Left ventricle myocardium inferior (tissue), 1 donor: ENCODE measurements at regions not wholly inside any gene's neighbourhood (a gene's known extent, or its start where the extent isn't known, plus 50 kb on each side); places are given as distances from the start of the nearest gene placed in this dataset.

Source experiments
- DNase-seq: peaks from one replicate; pipeline ENCODE4 v3.0.0-alpha.2; 2020
- H3K27ac ChIP-seq: fragments of 200-600 bp; replicated peaks from 2 replicates; pipeline ENCODE4 v1.8.0; 2021
- H3K27me3 ChIP-seq: fragments of 200-600 bp; 2 replicates; pipeline ENCODE4 v1.8.0; 2021; ENCODE audit warnings: low read depth
- H3K36me3 ChIP-seq: fragments of 200-600 bp; 2 replicates; pipeline ENCODE4 v1.8.0; 2021
- H3K4me1 ChIP-seq: fragments of 200-600 bp; 2 replicates; pipeline ENCODE4 v1.8.0; 2021
- H3K4me3 ChIP-seq: fragments of 200-600 bp; 2 replicates; pipeline ENCODE4 v1.8.0; 2021; ENCODE audit warnings: mild to moderate bottlenecking, moderate library complexity
- H3K9me3 ChIP-seq: fragments of 200-600 bp; replicated peaks from 2 replicates; pipeline ENCODE4 v1.8.0; 2021
- CTCF ChIP-seq: fragments of 200-600 bp; IDR thresholded peaks from 2 replicates; pipeline ENCODE4 v1.8.0; 2021; ENCODE audit warnings: antibody characterized with exemption, mild to moderate bottlenecking, borderline replicate concordance
- intact Hi-C: fragments of 100-400 bp; cut with micrococcal nuclease; formaldehyde crosslinking; loops from one replicate; pipeline ENCODE4 v1.11.0; 2022
- donor health status: DM: no; HTN: yes; CAD: no; lungs with severe emphysema.

- H3K4me1 ChIP-seq, result no peaks in the 10 kb centered on the region
- intact Hi-C loops, result no loop called here
- no peak for TF ChIP-seq CTCF
- H3K9me3 ChIP-seq, result no peaks in the 10 kb centered on the region
- H3K4me3 ChIP-seq, result no peak overlapping the region
- H3K27ac ChIP-seq, result no peak overlapping the region
- no peaks in the 10 kb centered on the region for H3K27me3 ChIP-seq
- DNase-seq, result no peak
- H3K36me3 ChIP-seq, result no peaks in the 10 kb centered on the region
Measured at GRCh38 chr10:106446920-106447319, 717.6 kb downstream of the SORCS1 start.

- intact Hi-C loops, result no loop called here
- no peak for DNase-seq
- Histone ChIP-seq H3K9me3 (no peaks in the 10 kb centered on the region), H3K36me3 (no peaks in the 10 kb centered on the region), H3K27ac (no peak overlapping the region), H3K4me3 (no peak overlapping the region), H3K4me1 (no peaks in the 10 kb centered on the region), H3K27me3 (no peaks in the 10 kb centered on the region)
- no peak for TF ChIP-seq CTCF
Measured at GRCh38 chr10:106442223-106442622, 722.3 kb downstream of the SORCS1 start.

- DNase-seq, result no peak
- H3K9me3 ChIP-seq, result no peaks in the 10 kb centered on the region
- no peak overlapping the region for H3K4me3 ChIP-seq
- H3K27me3 ChIP-seq, result no peaks in the 10 kb centered on the region
- no peak for TF ChIP-seq CTCF
- intact Hi-C loops, result no loop called here
- no peaks in the 10 kb centered on the region for H3K4me1 ChIP-seq
- H3K36me3 ChIP-seq, result no peaks in the 10 kb centered on the region
- no peak overlapping the region for H3K27ac ChIP-seq
Measured at GRCh38 chr10:106440767-106441166, 723.7 kb downstream of the SORCS1 start.

GRCh38 chr10:106440355-106440754 is 724.2 kb downstream of the SORCS1 start:
- no peaks in the 10 kb centered on the region for H3K9me3 ChIP-seq
- no peak for TF ChIP-seq CTCF
- no peak for DNase-seq
- no peaks in the 10 kb centered on the region for H3K36me3 ChIP-seq
- no peaks in the 10 kb centered on the region for H3K27me3 ChIP-seq
- no peak overlapping the region for H3K27ac ChIP-seq
- H3K4me1 ChIP-seq, result no peaks in the 10 kb centered on the region
- H3K4me3 ChIP-seq, result no peak overlapping the region
- intact Hi-C loops, result no loop called here

GRCh38 chr10:106439366-106439765 is 725.1 kb downstream of the SORCS1 start:
- Histone ChIP-seq H3K9me3 (peaks cover 9% of the 10 kb centered on the region), H3K4me3 (no peak overlapping the region), H3K27me3 (no peaks in the 10 kb centered on the region), H3K27ac (no peak overlapping the region), H3K4me1 (no peaks in the 10 kb centered on the region), H3K36me3 (no peaks in the 10 kb centered on the region)
- intact Hi-C loops, result no loop called here
- no peak for DNase-seq
- TF ChIP-seq CTCF, result no peak

GRCh38 chr10:106438386-106438785 is 726.1 kb downstream of the SORCS1 start:
- DNase-seq, result no peak
- intact Hi-C loops, result no loop called here
- Histone ChIP-seq H3K4me1 (no peaks in the 10 kb centered on the region), H3K27me3 (no peaks in the 10 kb centered on the region), H3K27ac (no peak overlapping the region), H3K36me3 (no peaks in the 10 kb centered on the region), H3K9me3 (peaks cover 11% of the 10 kb centered on the region), H3K4me3 (no peak overlapping the region)
- no peak for TF ChIP-seq CTCF
